ENCODE measurements at regions not wholly inside any gene's neighbourhood (a gene's known extent, or its start where the extent isn't known, plus 50 kb on each side); places are given as distances from the start of the nearest gene placed in this dataset.

DNA sequence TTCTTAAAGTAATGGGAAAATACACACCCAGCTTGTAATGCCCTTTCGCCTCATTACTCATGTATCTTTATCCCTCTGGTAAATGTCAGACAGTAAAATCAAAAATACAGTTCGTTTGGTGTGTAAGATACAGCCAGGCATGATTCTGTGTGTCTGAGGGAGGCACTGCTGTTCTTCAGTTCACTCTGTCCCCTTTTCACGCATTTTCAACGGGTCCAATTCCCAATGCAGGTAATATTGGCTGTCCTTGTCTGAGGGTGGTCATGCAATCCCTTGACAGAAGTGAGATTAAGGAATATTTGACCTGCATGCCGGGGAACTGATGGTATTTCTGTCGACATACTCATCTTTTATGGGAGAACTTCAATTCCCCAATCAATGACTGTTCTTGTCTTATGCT is 587.2 kb upstream of the NXPH2 start:
- TF ChIP-seq POLR2A (IDR thresholded peaks at IDR 0.05; ENCODE audit: extremely low read depth, insufficient read length) (no peak), MYC (IDR thresholded peaks at IDR 0.05; ENCODE audit: low read depth, low read length) (no peak), MAX (IDR thresholded peaks at IDR 0.05; ENCODE audit: low read depth, low read length) (no peak)
- TF ChIP-seq, protein P1, sequence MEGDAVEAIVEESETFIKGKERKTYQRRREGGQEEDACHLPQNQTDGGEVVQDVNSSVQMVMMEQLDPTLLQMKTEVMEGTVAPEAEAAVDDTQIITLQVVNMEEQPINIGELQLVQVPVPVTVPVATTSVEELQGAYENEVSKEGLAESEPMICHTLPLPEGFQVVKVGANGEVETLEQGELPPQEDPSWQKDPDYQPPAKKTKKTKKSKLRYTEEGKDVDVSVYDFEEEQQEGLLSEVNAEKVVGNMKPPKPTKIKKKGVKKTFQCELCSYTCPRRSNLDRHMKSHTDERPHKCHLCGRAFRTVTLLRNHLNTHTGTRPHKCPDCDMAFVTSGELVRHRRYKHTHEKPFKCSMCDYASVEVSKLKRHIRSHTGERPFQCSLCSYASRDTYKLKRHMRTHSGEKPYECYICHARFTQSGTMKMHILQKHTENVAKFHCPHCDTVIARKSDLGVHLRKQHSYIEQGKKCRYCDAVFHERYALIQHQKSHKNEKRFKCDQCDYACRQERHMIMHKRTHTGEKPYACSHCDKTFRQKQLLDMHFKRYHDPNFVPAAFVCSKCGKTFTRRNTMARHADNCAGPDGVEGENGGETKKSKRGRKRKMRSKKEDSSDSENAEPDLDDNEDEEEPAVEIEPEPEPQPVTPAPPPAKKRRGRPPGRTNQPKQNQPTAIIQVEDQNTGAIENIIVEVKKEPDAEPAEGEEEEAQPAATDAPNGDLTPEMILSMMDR (IDR thresholded peaks at IDR 0.05; ENCODE audit: low read depth, low read length): no peak

Measured in NB4 (cell line).